ENCODE measurements at regions not wholly inside any gene's neighbourhood (a gene's known extent, or its start where the extent isn't known, plus 50 kb on each side); places are given as distances from the start of the nearest gene placed in this dataset.

- TF ChIP-seq, protein P1, sequence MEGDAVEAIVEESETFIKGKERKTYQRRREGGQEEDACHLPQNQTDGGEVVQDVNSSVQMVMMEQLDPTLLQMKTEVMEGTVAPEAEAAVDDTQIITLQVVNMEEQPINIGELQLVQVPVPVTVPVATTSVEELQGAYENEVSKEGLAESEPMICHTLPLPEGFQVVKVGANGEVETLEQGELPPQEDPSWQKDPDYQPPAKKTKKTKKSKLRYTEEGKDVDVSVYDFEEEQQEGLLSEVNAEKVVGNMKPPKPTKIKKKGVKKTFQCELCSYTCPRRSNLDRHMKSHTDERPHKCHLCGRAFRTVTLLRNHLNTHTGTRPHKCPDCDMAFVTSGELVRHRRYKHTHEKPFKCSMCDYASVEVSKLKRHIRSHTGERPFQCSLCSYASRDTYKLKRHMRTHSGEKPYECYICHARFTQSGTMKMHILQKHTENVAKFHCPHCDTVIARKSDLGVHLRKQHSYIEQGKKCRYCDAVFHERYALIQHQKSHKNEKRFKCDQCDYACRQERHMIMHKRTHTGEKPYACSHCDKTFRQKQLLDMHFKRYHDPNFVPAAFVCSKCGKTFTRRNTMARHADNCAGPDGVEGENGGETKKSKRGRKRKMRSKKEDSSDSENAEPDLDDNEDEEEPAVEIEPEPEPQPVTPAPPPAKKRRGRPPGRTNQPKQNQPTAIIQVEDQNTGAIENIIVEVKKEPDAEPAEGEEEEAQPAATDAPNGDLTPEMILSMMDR (IDR thresholded peaks at IDR 0.05) = no peak
- TF ChIP-seq POLR2A (IDR thresholded peaks at IDR 0.05) = peak; percentile 13 to 65 (median 54)
Observed at GRCh38 chr6:168886964-168887363, 366.7 kb downstream of the THBS2 start.

Measured in body of pancreas (tissue), 4 donors.